ENCODE measurements at regions not wholly inside any gene's neighbourhood (a gene's known extent, or its start where the extent isn't known, plus 50 kb on each side); places are given as distances from the start of the nearest gene placed in this dataset.

GRCh38 chr6:121595646-121596045 is 160.2 kb downstream of the GJA1 start:
- TF ChIP-seq POLR2AphosphoS5 (IDR thresholded peaks at IDR 0.05; ENCODE audit: low read depth, low read length) (no peak), CTCF (IDR thresholded peaks at IDR 0.05) (no peak), TCF7L2 (IDR thresholded peaks at IDR 0.05; ENCODE audit: low read depth, low read length) (no peak)

Measured in Panc1 (cell line).